BJ (cell line): ENCODE measurements at regions not wholly inside any gene's neighbourhood (a gene's known extent, or its start where the extent isn't known, plus 50 kb on each side); places are given as distances from the start of the nearest gene placed in this dataset.

Experiments used
- CTCF ChIA-PET: fragments of 350-600 bp; formaldehyde crosslinking; extraction: SDS; loops from one replicate; lab custom pipeline; 2021; ENCODE audit warnings: antibody characterized with exemption, inconsistent platforms; lab: Yijun Ruan, JAX
- POLR2A ChIA-PET: fragments of 300-600 bp; sonication (Branson Sonifier 250); formaldehyde crosslinking; extraction: SDS; loops from one replicate; lab custom pipeline; 2021; ENCODE audit warnings: antibody characterized with exemption; lab: Charles Lee
- DNase-seq: peaks from one replicate; pipeline ENCODE4 v3.0.0-alpha.2; 2011; ENCODE audit warnings: low read depth
- H3K27me3 ChIP-seq: 2 replicates; pipeline ENCODE4 v1.6.0; 2011; ENCODE audit warnings: low read length; ENCODE audit not compliant: control insufficient read depth, insufficient read depth
- H3K36me3 ChIP-seq: 2 replicates; pipeline ENCODE4 v1.5.1; 2011; ENCODE audit warnings: low read length; ENCODE audit not compliant: control insufficient read depth, insufficient read depth
- H3K4me3 ChIP-seq: 2 replicates; pipeline ENCODE4 v1.5.1; 2011; ENCODE audit warnings: low read depth, mild to moderate bottlenecking, control low read depth, low read length
- TF ChIP-seq, protein P1 (sequence below): IDR thresholded peaks from 2 replicates; pipeline ENCODE4 v1.5.1; 2011; ENCODE audit warnings: low read depth, mild to moderate bottlenecking, control low read depth, inconsistent platforms, low read length, moderate library complexity; ENCODE audit not compliant: insufficient read depth

DNA sequence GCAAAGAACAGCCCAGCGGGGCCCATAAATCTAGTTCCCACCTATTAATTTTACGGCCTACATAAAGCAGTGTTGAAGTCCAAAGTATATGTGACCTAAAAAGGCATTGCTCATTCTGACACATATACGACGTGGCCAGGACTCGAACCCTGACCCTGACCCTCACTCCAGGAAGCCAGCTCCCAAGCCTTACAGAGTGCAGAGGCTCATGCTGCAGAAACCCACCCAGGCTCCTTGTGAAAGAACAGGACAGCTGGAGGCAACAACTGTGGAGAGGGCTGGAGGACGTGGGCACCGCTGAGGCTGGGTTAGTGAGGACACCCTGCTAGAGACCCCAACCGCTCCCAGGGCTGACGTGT, 221.6 kb downstream of the CYP26B1 start:
- Histone ChIP-seq H3K27me3 (no peaks in the 10 kb centered on the region), H3K36me3 (no peaks in the 10 kb centered on the region), H3K4me3 (no peak overlapping the region)
- DNase-seq, result no peak
- POLR2A ChIA-PET, result no interaction called here
- TF ChIP-seq, protein P1, sequence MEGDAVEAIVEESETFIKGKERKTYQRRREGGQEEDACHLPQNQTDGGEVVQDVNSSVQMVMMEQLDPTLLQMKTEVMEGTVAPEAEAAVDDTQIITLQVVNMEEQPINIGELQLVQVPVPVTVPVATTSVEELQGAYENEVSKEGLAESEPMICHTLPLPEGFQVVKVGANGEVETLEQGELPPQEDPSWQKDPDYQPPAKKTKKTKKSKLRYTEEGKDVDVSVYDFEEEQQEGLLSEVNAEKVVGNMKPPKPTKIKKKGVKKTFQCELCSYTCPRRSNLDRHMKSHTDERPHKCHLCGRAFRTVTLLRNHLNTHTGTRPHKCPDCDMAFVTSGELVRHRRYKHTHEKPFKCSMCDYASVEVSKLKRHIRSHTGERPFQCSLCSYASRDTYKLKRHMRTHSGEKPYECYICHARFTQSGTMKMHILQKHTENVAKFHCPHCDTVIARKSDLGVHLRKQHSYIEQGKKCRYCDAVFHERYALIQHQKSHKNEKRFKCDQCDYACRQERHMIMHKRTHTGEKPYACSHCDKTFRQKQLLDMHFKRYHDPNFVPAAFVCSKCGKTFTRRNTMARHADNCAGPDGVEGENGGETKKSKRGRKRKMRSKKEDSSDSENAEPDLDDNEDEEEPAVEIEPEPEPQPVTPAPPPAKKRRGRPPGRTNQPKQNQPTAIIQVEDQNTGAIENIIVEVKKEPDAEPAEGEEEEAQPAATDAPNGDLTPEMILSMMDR, result no peak
- CTCF ChIA-PET, result interaction anchor here (0.6 to 5.7 kb wide), 4 partner anchors 10 to 377 kb away, joined by 3 to 44 read pairs (median 3); no protein-coding TSS in a partner anchor

DNA sequence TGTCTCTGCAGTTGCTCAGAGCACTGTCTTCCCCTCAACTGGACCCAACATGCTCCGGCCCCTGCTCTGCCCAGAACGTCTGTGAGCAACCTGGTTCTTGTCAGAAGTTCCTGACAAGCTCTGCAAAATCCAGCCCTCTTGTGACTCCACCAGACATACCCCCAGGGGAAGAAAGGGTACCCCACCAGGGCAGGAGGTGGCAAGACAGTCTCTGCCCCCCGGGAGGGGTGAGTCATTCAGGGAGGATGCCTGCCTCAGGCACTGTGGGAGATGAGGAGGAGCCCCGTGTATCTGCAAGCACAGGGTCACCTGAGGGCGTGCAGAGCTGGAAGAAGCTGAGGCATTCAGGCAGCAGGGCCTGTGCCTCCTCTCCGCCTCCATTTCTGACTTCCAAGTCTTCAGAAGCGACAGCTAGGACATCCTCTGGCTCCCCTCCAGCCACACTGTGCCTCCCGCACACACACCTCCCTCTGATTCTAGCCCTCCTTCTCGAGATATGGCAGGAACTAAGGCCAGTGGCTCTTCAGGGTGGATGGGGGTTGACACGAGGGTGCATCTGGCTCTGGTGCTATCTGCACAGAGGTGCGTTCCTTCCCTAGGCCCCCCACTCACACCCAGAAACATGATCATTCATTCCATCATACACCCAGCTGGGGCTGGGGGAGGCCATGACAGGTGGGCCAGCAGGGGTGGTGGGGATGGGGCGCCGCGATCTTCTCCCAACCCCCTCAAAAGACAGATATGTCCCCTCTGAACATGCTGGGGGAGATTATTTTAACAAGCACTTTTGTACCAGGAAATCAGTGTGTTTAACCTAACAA, 222.2 kb downstream of the CYP26B1 start:
- H3K27me3 ChIP-seq, result no peaks in the 10 kb centered on the region
- CTCF ChIA-PET, result interaction anchor here (0.7 to 5.7 kb wide), 2 partner anchors 11 to 70 kb away, joined by 5 to 44 read pairs; no protein-coding TSS in a partner anchor
- POLR2A ChIA-PET, result no interaction called here
- no peaks in the 10 kb centered on the region for H3K36me3 ChIP-seq
- H3K4me3 ChIP-seq, result no peak overlapping the region
- no peak for DNase-seq
- TF ChIP-seq, protein P1, result no peak; the same call in 1 of the 2 replicates

DNA sequence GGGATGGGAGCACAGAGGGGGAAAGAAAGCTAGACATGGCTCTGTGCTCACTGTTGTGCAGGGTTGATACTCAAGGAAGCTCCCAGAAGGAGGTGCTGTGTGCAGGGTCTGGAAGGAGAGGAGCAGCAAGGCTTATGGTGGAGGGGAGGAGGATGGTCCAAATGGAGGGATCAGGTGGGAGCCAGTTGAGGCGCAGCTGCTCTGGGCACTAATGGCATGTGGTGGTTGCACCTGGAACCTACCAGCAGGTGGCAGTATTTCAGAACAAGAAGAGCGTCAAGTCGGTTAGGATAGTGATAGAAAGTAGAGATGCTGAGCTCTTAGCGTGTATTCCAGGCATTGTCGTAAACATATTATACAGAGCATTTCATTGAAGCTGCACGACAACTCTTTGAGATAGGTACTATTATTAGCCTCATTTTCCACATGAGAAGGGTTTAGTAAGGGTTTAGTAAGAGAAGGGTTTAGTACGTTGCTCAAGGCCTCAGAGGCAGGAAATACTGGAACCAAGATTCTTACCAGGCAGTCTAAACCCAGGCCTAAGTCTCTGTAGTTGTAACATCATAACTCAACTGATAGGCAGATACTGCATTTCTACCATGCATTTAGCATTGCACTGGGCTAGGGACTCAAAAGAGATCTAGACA, 223.7 kb downstream of the CYP26B1 start:
- TF ChIP-seq, protein P1, result peak; percentile 52
- POLR2A ChIA-PET, result no interaction called here
- no peak for DNase-seq
- Histone ChIP-seq H3K27me3 (no peaks in the 10 kb centered on the region), H3K36me3 (no peaks in the 10 kb centered on the region), H3K4me3 (no peak overlapping the region)
- CTCF ChIA-PET, result interaction anchor here (1.2 to 5.7 kb wide), 7 partner anchors 12 to 92 kb away, joined by 3 to 44 read pairs (median 4); no protein-coding TSS in a partner anchor

DNA sequence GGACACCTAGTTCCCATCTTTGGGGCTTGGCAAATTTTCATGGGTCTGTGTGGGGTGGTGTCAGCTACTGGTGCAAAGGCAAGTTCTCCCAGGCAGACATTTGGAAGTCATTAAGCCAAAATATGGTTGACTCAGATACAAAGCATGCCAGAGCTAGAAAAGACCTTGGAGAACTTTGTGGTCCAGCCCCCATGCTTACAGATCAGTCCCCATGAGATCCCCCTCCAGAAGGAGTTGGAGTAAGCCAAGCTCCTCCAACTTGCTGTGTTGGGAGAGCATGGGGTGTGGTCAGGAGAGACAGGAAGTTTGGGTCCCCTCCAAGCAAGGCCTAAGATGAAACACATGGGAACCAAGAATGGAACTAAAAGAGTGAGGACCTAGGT, 224.5 kb downstream of the CYP26B1 start:
- Histone ChIP-seq H3K36me3 (no peaks in the 10 kb centered on the region), H3K4me3 (no peak overlapping the region), H3K27me3 (no peaks in the 10 kb centered on the region)
- POLR2A ChIA-PET, result no interaction called here
- no peak for DNase-seq
- TF ChIP-seq, protein P1, result no peak
- CTCF ChIA-PET, result interaction anchor here (1.2 to 5.7 kb wide), 8 partner anchors 13 to 109 kb away, joined by 3 to 44 read pairs (median 4); no protein-coding TSS in a partner anchor

DNA sequence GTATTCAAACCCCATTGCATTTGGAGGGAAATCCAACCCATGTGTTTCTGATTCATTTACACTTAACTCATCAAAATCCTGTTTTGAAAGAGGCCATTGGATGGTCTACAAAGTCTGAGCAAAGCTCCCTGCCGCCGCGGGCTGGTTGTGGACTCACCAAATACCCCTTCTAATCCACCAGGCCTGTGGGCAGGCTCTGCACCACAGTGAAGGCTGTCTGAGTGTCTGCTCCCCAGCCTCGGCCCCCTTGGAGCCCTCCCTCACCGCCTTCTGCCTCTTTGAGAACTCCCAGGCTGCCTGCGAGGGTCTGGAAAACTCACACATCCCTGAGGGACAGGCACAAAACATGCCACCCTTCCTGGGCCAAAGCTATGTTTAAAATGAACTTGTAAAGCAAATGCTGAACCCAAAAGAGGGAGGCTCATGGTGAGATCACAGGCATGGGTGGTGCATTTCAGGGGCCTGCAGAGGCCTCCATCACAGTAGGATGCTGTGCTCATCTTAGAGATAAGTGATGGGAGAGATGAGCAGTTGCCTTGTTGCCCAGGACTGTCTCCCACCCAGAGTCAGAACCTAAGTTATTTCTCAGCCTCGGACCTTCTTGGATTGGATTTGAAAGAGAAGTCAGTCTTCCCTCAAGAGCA, 225.0 kb downstream of the CYP26B1 start:
- ChIA-PET CTCF (interaction anchor here (1.4 to 5.7 kb wide), 4 partner anchors 13 to 108 kb away, joined by 3 to 44 read pairs (median 4); no protein-coding TSS in a partner anchor), POLR2A (no interaction called here)
- no peak for DNase-seq
- no peaks in the 10 kb centered on the region for H3K36me3 ChIP-seq
- H3K27me3 ChIP-seq, result no peaks in the 10 kb centered on the region
- TF ChIP-seq, protein P1, result no peak
- H3K4me3 ChIP-seq, result no peak overlapping the region
